ENCODE measurements at regions not wholly inside any gene's neighbourhood (a gene's known extent, or its start where the extent isn't known, plus 50 kb on each side); places are given as distances from the start of the nearest gene placed in this dataset.

DNA sequence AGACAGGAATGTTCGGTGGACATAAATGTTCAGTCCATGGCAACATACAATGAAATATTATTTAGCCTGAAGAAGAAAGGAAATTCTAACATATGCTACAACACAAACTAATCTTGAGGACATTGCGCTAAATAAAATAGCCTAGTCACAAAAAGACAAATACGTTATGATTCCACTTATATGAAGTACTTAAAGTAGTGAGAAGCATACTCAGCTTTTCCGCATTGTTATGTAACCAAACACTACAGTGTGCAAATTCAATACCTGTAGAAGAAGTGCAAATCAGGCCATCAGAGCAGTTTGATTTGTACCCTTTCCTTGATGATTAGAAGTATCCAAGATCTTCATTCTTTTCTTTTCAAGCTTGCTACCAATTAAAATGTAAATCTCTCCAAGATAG is 1023.4 kb upstream of the NR2F2 start:
- POLR2A ChIA-PET, result no interaction called here
- no peak for DNase-seq
- H3F3A ChIP-seq (replicated peaks; ENCODE audit: insufficient read depth), result no peaks in the 10 kb centered on the region
- no peak overlapping the region for H3K27ac ChIP-seq (ENCODE audit: low read depth in 2 of 2, low read length in 1 of 2)
- no peaks in the 10 kb centered on the region for H3K27me3 ChIP-seq (ENCODE audit: insufficient read depth)
- H3K9ac ChIP-seq, result no peak overlapping the region
- H3K4me3 ChIP-seq (ENCODE audit: low read depth in 2 of 2, low read length in 1 of 2), result no peak overlapping the region
- TF ChIP-seq, protein P1, sequence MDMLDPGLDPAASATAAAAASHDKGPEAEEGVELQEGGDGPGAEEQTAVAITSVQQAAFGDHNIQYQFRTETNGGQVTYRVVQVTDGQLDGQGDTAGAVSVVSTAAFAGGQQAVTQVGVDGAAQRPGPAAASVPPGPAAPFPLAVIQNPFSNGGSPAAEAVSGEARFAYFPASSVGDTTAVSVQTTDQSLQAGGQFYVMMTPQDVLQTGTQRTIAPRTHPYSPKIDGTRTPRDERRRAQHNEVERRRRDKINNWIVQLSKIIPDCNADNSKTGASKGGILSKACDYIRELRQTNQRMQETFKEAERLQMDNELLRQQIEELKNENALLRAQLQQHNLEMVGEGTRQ (IDR thresholded peaks at IDR 0.05; ENCODE audit: borderline replicate concordance, low read depth, low read length), result no peak
- TF ChIP-seq ELF1 (IDR thresholded peaks at IDR 0.05) (no peak), GATA2 (CRISPR knock-in tag; IDR thresholded peaks at IDR 0.05) (no peak), FOXM1 (IDR thresholded peaks at IDR 0.05; ENCODE audit: low read depth) (no peak), TAF1 (IDR thresholded peaks at IDR 0.05; ENCODE audit: borderline replicate concordance, low read depth, low read length) (no peak), POLR2AphosphoS5 (IDR thresholded peaks at IDR 0.05; ENCODE audit: low read depth, low read length) (no peak), FOXJ3 (CRISPR knock-in tag; IDR thresholded peaks at IDR 0.05) (no peak), NFIC (IDR thresholded peaks at IDR 0.05; ENCODE audit: borderline replicate concordance) (no peak), RCOR1 (IDR thresholded peaks at IDR 0.05; ENCODE audit: low read length) (no peak), TCF12 (IDR thresholded peaks at IDR 0.05) (no peak), RXRA (IDR thresholded peaks at IDR 0.05; ENCODE audit: borderline replicate concordance, low read depth) (no peak), EP300 (IDR thresholded peaks at IDR 0.05; ENCODE audit: borderline replicate concordance in 1 of 2, low read depth in 1 of 2, low read length in 1 of 2) (no peak), RAD21 (IDR thresholded peaks at IDR 0.05; ENCODE audit: low read length) (no peak), RFX5 (IDR thresholded peaks at IDR 0.05; ENCODE audit: low read length) (no peak), MEF2A (IDR thresholded peaks at IDR 0.05; ENCODE audit: borderline replicate concordance, low read depth) (no peak), SMC3 (IDR thresholded peaks at IDR 0.05; ENCODE audit: low read depth, low read length) (no peak)
- TF ChIP-seq, protein P2, sequence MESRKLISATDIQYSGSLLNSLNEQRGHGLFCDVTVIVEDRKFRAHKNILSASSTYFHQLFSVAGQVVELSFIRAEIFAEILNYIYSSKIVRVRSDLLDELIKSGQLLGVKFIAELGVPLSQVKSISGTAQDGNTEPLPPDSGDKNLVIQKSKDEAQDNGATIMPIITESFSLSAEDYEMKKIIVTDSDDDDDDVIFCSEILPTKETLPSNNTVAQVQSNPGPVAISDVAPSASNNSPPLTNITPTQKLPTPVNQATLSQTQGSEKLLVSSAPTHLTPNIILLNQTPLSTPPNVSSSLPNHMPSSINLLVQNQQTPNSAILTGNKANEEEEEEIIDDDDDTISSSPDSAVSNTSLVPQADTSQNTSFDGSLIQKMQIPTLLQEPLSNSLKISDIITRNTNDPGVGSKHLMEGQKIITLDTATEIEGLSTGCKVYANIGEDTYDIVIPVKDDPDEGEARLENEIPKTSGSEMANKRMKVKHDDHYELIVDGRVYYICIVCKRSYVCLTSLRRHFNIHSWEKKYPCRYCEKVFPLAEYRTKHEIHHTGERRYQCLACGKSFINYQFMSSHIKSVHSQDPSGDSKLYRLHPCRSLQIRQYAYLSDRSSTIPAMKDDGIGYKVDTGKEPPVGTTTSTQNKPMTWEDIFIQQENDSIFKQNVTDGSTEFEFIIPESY (IDR thresholded peaks at IDR 0.05; ENCODE audit: borderline replicate concordance, low read depth), result no peak
- TF ChIP-seq, protein P3, sequence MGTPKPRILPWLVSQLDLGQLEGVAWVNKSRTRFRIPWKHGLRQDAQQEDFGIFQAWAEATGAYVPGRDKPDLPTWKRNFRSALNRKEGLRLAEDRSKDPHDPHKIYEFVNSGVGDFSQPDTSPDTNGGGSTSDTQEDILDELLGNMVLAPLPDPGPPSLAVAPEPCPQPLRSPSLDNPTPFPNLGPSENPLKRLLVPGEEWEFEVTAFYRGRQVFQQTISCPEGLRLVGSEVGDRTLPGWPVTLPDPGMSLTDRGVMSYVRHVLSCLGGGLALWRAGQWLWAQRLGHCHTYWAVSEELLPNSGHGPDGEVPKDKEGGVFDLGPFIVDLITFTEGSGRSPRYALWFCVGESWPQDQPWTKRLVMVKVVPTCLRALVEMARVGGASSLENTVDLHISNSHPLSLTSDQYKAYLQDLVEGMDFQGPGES (IDR thresholded peaks at IDR 0.05; ENCODE audit: low read depth, low read length), result no peak
- TF ChIP-seq, protein P4, sequence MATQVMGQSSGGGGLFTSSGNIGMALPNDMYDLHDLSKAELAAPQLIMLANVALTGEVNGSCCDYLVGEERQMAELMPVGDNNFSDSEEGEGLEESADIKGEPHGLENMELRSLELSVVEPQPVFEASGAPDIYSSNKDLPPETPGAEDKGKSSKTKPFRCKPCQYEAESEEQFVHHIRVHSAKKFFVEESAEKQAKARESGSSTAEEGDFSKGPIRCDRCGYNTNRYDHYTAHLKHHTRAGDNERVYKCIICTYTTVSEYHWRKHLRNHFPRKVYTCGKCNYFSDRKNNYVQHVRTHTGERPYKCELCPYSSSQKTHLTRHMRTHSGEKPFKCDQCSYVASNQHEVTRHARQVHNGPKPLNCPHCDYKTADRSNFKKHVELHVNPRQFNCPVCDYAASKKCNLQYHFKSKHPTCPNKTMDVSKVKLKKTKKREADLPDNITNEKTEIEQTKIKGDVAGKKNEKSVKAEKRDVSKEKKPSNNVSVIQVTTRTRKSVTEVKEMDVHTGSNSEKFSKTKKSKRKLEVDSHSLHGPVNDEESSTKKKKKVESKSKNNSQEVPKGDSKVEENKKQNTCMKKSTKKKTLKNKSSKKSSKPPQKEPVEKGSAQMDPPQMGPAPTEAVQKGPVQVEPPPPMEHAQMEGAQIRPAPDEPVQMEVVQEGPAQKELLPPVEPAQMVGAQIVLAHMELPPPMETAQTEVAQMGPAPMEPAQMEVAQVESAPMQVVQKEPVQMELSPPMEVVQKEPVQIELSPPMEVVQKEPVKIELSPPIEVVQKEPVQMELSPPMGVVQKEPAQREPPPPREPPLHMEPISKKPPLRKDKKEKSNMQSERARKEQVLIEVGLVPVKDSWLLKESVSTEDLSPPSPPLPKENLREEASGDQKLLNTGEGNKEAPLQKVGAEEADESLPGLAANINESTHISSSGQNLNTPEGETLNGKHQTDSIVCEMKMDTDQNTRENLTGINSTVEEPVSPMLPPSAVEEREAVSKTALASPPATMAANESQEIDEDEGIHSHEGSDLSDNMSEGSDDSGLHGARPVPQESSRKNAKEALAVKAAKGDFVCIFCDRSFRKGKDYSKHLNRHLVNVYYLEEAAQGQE (IDR thresholded peaks at IDR 0.05; ENCODE audit: low read depth, low read length), result no peak
- TF ChIP-seq, protein P5, sequence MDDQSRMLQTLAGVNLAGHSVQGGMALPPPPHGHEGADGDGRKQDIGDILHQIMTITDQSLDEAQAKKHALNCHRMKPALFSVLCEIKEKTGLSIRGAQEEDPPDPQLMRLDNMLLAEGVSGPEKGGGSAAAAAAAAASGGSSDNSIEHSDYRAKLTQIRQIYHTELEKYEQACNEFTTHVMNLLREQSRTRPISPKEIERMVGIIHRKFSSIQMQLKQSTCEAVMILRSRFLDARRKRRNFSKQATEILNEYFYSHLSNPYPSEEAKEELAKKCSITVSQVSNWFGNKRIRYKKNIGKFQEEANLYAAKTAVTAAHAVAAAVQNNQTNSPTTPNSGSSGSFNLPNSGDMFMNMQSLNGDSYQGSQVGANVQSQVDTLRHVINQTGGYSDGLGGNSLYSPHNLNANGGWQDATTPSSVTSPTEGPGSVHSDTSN (IDR thresholded peaks at IDR 0.05), result no peak
- H3K4me2 ChIP-seq, result no peak overlapping the region
- no peaks in the 10 kb centered on the region for H4K20me1 ChIP-seq (ENCODE audit: insufficient read depth)
- 57% methylated on average over 4 of the region's 4 CpGs for WGBS (ENCODE audit: low lambda C conversion rate)
- no peaks in the 10 kb centered on the region for H3K9me3 ChIP-seq
- H3K9me2 ChIP-seq, result no peaks in the 10 kb centered on the region
- no peaks in the 10 kb centered on the region for H3K4me1 ChIP-seq (ENCODE audit: control insufficient read depth in 1 of 2, insufficient read depth in 2 of 2, low read depth in 1 of 2, low read length in 1 of 2)
- CTCF ChIA-PET, result interaction anchor here (1.0 kb wide), 1 partner anchor 635 kb away, joined by 3 read pairs; no protein-coding TSS in a partner anchor
- no peak overlapping the region for H2AFZ ChIP-seq (ENCODE audit: low read depth)
- H3K79me2 ChIP-seq (ENCODE audit: insufficient read depth), result no peaks in the 10 kb centered on the region
- no peaks in the 10 kb centered on the region for H3K36me3 ChIP-seq (replicated peaks in 1 of 2; ENCODE audit: control insufficient read depth in 1 of 2, insufficient read depth in 2 of 2, low read length in 1 of 2)
